Activated CD8-positive, alpha-beta memory T cell treated with anti-CD3 and anti-CD28 coated beads, Interleukin-2, amount 50 U/mL, for 4 hours (primary cell): ENCODE measurements at regions not wholly inside any gene's neighbourhood (a gene's known extent, or its start where the extent isn't known, plus 50 kb on each side); places are given as distances from the start of the nearest gene placed in this dataset.

Source experiments
- DNase-seq: peaks from one replicate; pipeline ENCODE4 v3.0.0-alpha.2; 2020

- no peak for DNase-seq
These were observed 760.3 kb upstream of the ARRDC4 start for GRCh38 chr15:97200161-97200560.

DNA sequence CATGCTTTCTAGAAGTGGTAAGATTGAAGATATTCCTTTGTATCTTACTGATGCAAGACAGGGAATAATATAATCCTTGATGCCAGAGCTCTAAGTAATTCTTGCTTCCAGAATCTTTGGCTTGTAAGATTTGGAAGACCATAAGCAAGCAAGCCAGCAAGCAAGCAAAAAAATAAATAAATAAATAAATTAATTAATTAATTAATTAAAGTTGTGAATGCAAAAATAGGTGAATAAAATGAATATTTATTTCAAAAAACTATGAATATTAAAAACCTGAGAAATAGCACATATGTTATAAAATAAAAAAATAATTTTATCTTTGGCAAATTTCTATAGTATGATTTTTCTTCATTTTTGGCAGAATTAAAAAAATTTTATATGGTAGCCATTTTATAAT is 750.2 kb upstream of the ARRDC4 start:
- no peak for DNase-seq

DNA sequence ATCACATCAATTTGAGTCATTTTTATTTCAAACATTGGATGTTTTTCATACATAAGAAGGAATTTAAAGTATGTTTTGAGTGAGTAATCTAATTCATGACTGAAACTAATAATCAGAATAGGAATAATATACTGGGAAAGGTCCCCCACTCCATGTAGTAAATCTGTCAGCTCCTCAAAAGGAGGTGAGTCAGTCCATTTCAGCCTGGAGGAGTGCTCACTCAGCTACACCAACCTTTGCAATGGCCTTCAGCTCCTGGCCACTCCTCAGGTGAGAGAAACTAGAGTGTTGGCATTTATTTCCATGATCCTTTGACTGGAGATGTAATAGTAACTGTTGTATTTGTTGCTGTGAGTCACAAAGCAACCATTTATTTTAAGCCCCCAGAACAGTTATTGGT is 744.9 kb upstream of the ARRDC4 start:
- DNase-seq, result no peak

GRCh38 chr15:97224191-97224641 is 736.3 kb upstream of the ARRDC4 start:
- DNase-seq, result no peak

DNA sequence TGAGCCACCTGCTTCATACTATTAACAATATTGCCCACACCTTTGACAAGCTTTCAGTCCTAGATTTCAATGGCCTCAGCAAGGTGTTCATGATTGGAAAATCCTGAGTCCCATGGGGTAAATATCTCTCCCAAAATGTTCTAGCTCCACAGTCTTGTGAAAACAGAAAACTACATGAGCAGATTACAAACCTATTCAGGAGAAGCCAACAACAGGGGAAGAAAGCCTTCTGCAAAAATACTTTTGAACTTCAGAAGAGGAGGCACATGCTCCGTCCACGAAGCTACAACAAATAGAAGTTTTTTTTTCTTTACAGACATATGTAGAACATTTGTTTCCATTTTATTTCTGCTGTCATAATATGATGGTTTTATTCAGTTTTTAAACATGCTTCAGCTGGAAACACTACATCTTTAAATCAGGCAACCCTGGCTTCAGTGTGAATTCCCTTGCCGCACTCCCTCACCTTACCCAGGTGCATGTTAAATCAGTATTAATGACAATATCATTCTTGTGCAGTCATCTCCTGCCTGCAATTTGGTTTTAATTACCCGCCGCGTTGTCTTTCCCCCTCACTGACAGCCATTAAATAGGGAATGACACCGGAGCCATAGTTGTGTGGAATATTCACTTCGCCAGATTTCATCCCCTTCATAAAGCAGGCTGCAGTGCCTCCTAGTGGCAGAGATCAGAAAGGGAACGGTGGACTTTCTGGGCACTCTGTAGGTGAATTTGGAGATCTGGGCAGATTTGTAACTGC is 725.5 kb upstream of the ARRDC4 start:
- DNase-seq, result peak; percentile 23

DNA sequence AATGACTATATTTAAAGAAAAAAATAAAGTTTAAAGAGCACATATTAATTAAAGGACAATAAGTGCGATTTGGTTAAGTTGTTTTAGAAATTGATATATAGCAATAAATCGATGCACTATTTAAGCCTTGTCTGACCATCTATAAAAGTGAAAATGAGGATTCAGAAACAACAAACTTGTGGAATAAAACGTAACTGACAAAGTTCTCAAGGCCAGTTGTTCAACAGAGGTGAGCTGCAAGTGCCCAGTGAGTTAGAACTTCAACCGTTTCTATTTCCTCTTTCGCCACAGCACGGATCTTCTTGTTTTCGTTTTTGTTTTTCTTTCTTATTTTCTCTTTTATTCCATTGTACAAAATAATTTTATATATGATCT is 724.9 kb upstream of the ARRDC4 start:
- DNase-seq, result no peak

DNA sequence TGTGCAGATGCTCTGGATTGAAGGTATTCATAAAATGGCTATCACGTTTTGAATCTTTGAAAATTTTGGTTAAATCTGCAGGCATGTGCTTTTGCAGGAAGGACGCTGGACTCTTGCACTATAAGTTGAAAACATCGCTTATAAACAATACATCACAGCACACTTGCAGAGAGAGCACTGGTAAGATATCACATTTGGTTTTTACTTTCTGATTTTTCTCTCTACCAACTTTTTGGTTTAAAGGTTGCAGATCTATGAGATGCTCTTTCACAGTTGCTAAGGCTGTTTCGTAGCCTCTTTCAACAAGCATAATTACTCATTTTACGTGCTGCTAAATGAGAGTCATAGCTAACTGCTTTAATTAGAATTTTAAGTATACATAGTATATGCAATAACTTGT is 724.4 kb upstream of the ARRDC4 start:
- no peak for DNase-seq

GRCh38 chr15:97237160-97237559 is 723.3 kb upstream of the ARRDC4 start:
- DNase-seq, result no peak

GRCh38 chr15:97248376-97248775 is 712.1 kb upstream of the ARRDC4 start:
- no peak for DNase-seq

DNA sequence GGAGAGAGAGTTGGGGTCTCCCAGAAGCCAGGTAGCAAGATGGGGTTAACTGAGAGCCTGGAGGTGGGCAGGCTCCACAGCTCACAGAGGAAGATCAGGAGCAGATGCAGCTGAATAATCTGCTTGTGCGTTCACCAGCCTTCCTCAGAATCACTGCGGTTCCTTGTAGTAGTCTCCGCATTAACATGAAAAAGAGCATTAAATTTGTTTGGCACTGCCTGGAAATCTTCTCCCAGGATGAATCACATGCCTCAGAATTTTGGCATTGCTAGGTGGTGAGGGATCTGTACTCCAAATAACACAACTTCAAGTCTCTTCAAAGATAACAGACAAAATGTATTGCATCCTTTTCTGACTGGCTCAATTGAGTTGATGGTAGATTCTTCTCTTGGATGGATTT is 700.6 kb upstream of the ARRDC4 start:
- DNase-seq, result no peak

DNA sequence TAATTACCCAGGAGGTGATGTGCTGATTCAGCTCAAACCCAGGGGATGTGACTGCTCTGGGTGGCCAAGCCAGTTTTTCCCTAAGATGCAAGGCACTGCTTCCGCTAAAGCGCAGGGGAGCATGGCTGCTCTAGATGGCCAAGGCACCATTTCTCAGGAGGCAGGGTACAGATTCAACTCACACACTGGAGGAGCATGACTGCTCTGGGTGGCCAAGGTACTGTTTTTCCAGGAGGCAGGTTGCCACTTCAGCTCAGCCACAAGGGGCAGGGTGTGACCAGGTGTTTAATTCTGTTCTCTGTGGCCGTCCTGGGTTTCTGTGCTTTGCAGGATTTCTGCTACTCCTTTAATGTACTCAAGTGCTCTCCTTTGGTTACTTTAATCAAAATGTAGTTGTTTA is 659.3 kb upstream of the ARRDC4 start:
- no peak for DNase-seq

DNA sequence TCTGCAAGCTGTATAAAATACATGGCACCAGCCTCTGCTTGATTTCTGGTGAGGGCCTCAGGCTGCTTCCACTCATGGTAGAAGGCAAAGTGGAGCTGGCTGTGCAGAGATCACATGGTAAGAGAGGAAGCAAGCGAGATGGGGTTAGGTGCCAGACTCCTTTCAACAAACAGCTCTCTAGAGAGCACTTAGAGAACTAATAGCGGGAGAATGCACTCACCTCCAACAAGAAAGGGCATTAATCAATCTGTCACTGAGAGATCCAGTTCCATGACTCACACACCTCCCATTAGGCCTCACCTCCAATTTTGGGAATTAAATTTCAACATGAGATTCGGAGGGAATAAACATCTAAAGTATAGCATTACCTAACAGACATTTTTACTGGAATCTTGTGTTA is 644.1 kb upstream of the ARRDC4 start:
- DNase-seq, result no peak

DNA sequence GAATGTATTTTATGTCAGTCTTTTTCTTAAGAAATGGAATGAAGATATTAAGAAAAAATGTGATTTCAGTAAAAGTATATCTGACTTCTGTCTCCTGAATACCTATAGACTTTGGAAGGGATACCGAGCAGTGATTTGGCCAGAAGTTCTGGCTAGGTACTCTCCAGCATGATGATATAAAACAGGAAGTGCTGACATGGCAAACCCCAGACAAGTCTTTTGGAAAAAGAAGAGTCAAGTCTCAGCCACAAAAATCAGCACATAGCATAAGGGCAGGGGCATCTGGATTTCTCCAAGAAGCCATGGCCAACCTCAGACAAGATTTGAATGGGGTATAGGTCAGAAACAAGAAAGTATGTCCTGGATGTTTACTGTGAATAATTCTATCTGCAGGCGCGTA is 643.3 kb upstream of the ARRDC4 start:
- DNase-seq, result no peak

DNA sequence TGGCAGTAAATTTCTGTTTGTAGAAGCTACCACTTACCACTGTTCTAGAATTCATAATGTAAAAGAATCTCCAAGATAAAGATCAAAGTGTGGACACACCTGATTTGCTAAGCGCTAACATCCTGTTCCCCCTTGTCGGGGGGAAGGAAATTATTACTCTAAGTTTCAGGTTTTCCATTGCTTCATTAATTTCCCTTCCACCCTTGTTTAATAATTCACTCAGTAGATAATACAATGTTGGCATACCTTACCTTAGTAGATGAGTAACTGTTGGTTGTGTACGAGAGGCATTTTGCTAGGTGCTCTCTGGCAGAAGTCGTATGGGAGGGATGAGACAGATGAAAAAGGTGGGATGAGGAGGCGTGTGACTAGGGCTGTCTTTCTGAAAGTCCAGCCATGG is 641.2 kb upstream of the ARRDC4 start:
- DNase-seq, result no peak

GRCh38 chr15:97346221-97346620 is 614.3 kb upstream of the ARRDC4 start:
- no peak for DNase-seq

DNA sequence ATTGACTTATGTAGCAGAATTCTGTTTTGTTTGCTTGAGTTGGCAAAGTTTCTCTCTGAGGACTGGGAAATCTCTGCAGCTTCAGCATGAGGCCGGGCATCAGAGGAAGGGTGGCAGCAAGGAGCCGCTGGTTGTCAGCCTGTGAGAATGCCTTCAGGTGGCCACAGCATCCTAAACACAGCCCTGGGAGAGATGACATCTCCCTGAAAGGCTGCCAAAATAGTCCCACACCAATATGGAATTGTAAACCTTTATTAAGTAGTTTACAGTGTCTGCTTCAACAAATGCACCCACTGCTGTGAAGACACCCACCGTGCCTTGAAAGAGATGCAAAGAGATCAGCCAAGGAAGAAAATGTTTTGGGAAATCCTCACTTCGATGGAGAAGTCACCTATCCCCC is 609.7 kb upstream of the ARRDC4 start:
- DNase-seq, result no peak

DNA sequence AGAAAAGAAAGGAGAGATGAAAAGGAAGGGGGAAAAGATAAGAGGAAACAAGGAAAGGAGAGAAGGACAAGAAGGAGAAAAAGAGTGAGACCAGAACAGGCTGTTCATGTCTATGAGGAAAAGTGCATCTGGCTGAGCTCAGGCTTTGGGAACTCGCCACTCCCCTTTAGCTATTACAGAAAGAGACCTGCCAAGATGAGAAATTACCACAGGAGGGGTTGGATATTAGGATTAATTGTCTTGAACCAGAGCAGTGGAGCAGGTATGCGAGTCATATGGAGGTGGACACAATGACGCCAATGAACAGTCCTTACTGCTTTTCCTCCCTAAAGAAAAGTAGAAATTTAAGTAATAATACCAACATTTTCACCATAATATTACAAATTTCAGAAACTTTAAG is 577.0 kb upstream of the ARRDC4 start:
- DNase-seq, result no peak

GRCh38 chr15:97386940-97387339 is 573.6 kb upstream of the ARRDC4 start:
- no peak for DNase-seq

- no peak for DNase-seq
These were observed 559.3 kb upstream of the ARRDC4 start for GRCh38 chr15:97401195-97401594.

GRCh38 chr15:97401970-97402369 is 558.5 kb upstream of the ARRDC4 start:
- DNase-seq, result no peak

- no peak for DNase-seq
These were observed 553.7 kb upstream of the ARRDC4 start for GRCh38 chr15:97406841-97407240.

GRCh38 chr15:97410897-97411575 is 549.5 kb upstream of the ARRDC4 start:
- DNase-seq, result no peak

GRCh38 chr15:97420130-97420529 is 540.4 kb upstream of the ARRDC4 start:
- DNase-seq, result no peak

GRCh38 chr15:97425596-97425995 is 534.9 kb upstream of the ARRDC4 start:
- no peak for DNase-seq

DNA sequence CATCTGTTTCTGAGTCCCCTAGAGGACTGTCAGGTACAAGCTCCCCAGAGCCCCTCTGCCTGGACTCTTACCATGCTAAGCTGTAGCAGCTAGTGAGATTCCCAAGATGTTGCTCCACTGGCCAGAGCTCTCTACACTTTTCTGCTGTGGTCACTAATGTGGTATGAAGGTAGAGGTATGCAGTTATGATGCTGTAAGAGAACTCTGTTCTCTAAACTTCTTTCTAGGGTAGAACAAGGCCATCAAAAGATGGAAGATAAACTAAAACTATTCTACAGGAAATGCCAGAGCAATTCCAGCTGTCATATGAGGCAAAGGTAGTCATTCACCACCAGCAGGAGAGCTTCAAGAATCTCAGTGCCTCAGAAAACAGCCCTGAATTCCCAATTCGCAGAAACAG is 517.4 kb upstream of the ARRDC4 start:
- no peak for DNase-seq
